ENCODE measurements at regions not wholly inside any gene's neighbourhood (a gene's known extent, or its start where the extent isn't known, plus 50 kb on each side); places are given as distances from the start of the nearest gene placed in this dataset.

- Mint-ChIP-seq H3K36me3 (ENCODE audit: low read depth) (no peaks in the 10 kb centered on the region), H3K27me3 (ENCODE audit: low read depth) (no peaks in the 10 kb centered on the region), H3K4me1 (ENCODE audit: low read depth) (peaks cover 2% of the 10 kb centered on the region), H3K9me3 (peaks cover 3% of the 10 kb centered on the region), H3K27ac (no peak overlapping the region), H3K4me3 (no peak overlapping the region)
These were observed 640.2 kb downstream of the TSN start for GRCh38 chr2:122395687-122396086.

GRCh38 chr2:122411231-122411630 lies 655.8 kb downstream of the TSN start:
- Mint-ChIP-seq H3K4me1 (ENCODE audit: low read depth) (no peaks in the 10 kb centered on the region), H3K4me3 (no peak overlapping the region), H3K27ac (no peak overlapping the region), H3K36me3 (ENCODE audit: low read depth) (no peaks in the 10 kb centered on the region), H3K27me3 (ENCODE audit: low read depth) (no peaks in the 10 kb centered on the region), H3K9me3 (peaks cover 5% of the 10 kb centered on the region)

DNA sequence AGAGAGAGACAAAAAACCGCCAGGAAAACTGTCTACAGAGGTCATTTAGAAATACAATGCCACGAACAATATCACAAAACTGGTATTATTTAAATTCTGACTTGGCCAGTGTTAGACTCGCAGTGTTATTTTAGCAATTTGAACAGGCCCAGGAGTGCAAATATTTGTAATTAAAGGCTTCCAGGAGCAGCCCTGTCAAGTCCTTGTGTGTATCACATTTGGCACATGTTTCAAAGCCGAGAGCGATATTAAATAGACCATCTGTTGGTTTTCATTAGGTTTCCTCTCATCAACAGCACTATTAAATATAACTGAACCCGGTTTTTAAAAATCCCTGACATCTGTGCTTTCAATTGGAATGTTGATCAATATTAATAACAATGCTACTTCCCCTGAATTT lies 656.9 kb downstream of the TSN start:
- Mint-ChIP-seq H3K27ac (no peak overlapping the region), H3K27me3 (ENCODE audit: low read depth) (no peaks in the 10 kb centered on the region), H3K9me3 (peaks cover 5% of the 10 kb centered on the region), H3K36me3 (ENCODE audit: low read depth) (no peaks in the 10 kb centered on the region), H3K4me3 (no peak overlapping the region), H3K4me1 (ENCODE audit: low read depth) (no peaks in the 10 kb centered on the region)

DNA sequence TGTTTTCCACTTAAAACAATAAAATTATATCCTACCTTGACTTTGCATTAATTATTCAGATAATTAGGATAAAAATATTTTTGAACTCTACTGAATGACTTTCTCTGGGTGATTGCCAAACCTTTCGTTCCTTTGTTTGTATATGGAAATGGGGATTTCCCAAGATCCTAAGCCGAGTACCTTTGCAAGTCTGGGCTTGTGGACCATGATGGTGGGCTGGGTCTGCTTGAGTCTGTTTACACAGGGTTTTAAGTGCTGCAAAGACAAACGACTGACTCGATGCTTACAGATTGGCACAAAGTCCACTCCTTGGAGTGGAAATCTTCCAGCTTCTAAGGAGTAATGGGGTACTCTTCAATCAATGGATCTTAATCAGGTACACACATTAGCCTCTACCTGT lies 659.5 kb downstream of the TSN start:
- Mint-ChIP-seq H3K27me3 (ENCODE audit: low read depth) (no peaks in the 10 kb centered on the region), H3K4me1 (ENCODE audit: low read depth) (no peaks in the 10 kb centered on the region), H3K36me3 (ENCODE audit: low read depth) (no peaks in the 10 kb centered on the region), H3K9me3 (peaks cover 5% of the 10 kb centered on the region), H3K27ac (no peak overlapping the region), H3K4me3 (no peak overlapping the region)

DNA sequence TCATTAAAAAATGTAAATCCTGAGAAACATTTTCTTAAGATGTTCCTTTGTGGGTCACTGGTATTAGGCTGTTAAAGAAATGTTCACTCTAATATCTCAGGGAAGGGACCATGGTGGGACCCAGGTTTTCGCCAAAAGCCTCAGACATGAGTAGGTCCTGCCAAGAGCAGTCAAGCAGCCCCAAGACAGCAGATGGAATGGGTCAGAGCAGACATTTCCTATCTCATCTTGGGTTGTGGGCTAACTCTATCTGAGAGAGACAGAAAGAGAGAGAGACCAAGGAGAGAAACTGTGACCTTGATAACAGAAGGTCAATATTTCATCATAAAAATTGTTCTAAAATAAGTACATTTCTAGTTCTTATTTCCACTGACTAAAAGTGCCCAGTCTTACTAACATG lies 661.7 kb downstream of the TSN start:
- Mint-ChIP-seq H3K4me3 (no peak overlapping the region), H3K9me3 (no peaks in the 10 kb centered on the region), H3K4me1 (ENCODE audit: low read depth) (no peaks in the 10 kb centered on the region), H3K27ac (no peak overlapping the region), H3K27me3 (ENCODE audit: low read depth) (no peaks in the 10 kb centered on the region), H3K36me3 (ENCODE audit: low read depth) (no peaks in the 10 kb centered on the region)

GRCh38 chr2:122421775-122422174 lies 666.3 kb downstream of the TSN start:
- Mint-ChIP-seq H3K4me3 (no peak overlapping the region), H3K9me3 (no peaks in the 10 kb centered on the region), H3K36me3 (ENCODE audit: low read depth) (no peaks in the 10 kb centered on the region), H3K27ac (no peak overlapping the region), H3K27me3 (ENCODE audit: low read depth) (no peaks in the 10 kb centered on the region), H3K4me1 (ENCODE audit: low read depth) (no peaks in the 10 kb centered on the region)

DNA sequence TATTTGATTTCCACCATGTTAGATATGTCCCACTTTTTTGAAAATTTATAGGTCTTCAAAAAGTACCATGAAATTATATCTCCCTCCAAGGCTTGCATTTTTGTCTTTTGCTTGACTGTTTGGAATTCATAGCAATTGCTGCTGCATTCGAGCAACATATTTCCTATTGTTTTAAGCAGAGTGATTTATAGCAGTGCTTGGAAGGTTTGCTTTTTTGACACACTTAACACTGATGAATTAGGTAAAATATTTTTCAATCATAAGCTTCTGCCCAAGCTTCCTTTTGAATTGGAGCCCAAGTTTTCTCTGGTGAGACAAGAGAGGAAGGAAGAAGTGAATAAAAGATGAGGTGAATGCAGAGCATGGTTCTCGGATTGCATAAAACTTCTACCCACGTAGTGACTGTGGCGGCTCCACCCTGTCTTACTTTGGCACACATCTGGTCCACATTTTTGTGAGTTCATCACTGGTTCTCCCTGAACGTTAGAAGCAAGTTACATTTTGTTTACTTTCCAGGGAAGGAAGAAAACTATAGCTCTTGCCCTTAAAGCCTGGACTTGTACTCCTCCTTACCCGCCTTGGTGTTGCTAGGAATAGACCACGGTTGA lies 667.0 kb downstream of the TSN start:
- H3K9me3 Mint-ChIP-seq = no peaks in the 10 kb centered on the region

GRCh38 chr2:122423934-122424333 lies 668.5 kb downstream of the TSN start:
- Mint-ChIP-seq H3K4me3 (no peak overlapping the region), H3K27me3 (ENCODE audit: low read depth) (no peaks in the 10 kb centered on the region), H3K4me1 (ENCODE audit: low read depth) (no peaks in the 10 kb centered on the region), H3K36me3 (ENCODE audit: low read depth) (no peaks in the 10 kb centered on the region), H3K27ac (no peak overlapping the region), H3K9me3 (no peaks in the 10 kb centered on the region)

More for the DNA sequence above, 667.0 kb downstream of the TSN start:
- H3K36me3 Mint-ChIP-seq (ENCODE audit: low read depth) = no peaks in the 10 kb centered on the region
- no peak overlapping the region for H3K4me3 Mint-ChIP-seq
- no peaks in the 10 kb centered on the region for H3K27me3 Mint-ChIP-seq (ENCODE audit: low read depth)
- H3K4me1 Mint-ChIP-seq (ENCODE audit: low read depth) = no peaks in the 10 kb centered on the region
- H3K27ac Mint-ChIP-seq = no peak overlapping the region

DNA sequence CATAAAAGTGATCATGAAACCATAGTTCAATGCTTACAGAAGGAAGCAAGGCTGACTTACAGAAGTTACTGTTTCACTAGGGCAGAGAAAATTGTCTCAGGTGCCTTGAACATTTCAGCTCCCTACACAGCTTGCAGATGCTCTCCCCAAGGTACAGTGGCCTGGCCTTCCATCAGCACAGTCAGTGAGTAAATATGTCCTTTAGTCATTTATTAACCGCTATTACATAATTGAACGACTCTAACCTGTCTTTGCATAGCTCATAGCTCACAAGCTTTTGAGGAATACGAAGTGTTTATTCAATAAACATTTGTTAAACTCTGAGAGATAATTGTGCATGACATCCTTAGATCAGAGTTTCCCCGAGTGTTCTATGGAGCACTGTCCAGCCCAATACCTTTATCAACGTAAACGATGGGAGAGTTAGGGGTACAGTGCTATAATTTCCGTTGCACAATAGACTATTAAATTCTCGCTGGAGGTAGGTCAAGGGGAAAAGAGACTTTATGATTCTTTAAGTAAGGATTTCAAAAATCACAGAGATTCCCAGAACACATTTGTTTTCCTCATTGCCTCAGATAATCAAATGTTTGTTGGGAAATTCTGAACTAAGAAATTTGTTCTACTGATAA lies 677.8 kb downstream of the TSN start:
- H3K27me3 Mint-ChIP-seq (ENCODE audit: low read depth) = no peaks in the 10 kb centered on the region
- no peaks in the 10 kb centered on the region for H3K36me3 Mint-ChIP-seq (ENCODE audit: low read depth)
- no peak overlapping the region for H3K27ac Mint-ChIP-seq
- H3K4me3 Mint-ChIP-seq = no peak overlapping the region
- no peaks in the 10 kb centered on the region for H3K9me3 Mint-ChIP-seq
- no peaks in the 10 kb centered on the region for H3K4me1 Mint-ChIP-seq (ENCODE audit: low read depth)

DNA sequence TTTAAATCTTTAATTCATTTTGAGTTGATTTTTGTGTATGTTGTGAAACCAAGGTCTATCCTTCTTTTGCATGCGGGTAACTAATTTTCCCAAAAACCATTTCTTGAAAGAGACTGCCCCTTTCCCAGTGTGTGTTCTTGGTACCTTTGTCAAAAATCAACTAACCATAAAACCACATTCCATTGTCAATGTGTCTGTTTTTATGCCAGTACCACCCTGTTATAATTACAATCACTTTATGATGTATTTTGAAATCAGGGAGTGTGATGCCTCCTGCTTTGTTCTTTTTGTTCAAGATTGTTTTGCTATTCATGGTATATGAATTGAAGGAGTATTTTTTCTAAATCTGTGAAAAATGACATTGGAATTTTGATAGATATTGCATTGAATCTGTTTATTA lies 689.6 kb downstream of the TSN start:
- Mint-ChIP-seq H3K9me3 (no peaks in the 10 kb centered on the region), H3K36me3 (ENCODE audit: low read depth) (no peaks in the 10 kb centered on the region), H3K4me1 (ENCODE audit: low read depth) (no peaks in the 10 kb centered on the region), H3K4me3 (no peak overlapping the region), H3K27ac (no peak overlapping the region), H3K27me3 (ENCODE audit: low read depth) (no peaks in the 10 kb centered on the region)

GRCh38 chr2:122446761-122447160 lies 691.3 kb downstream of the TSN start:
- no peak overlapping the region for H3K27ac Mint-ChIP-seq
- no peaks in the 10 kb centered on the region for H3K4me1 Mint-ChIP-seq (ENCODE audit: low read depth)
- H3K9me3 Mint-ChIP-seq = no peaks in the 10 kb centered on the region
- no peaks in the 10 kb centered on the region for H3K27me3 Mint-ChIP-seq (ENCODE audit: low read depth)
- no peak overlapping the region for H3K4me3 Mint-ChIP-seq
- H3K36me3 Mint-ChIP-seq (ENCODE audit: low read depth) = no peaks in the 10 kb centered on the region

- Mint-ChIP-seq H3K27me3 (ENCODE audit: low read depth) (no peaks in the 10 kb centered on the region), H3K27ac (no peak overlapping the region), H3K4me3 (no peak overlapping the region), H3K4me1 (ENCODE audit: low read depth) (no peaks in the 10 kb centered on the region), H3K9me3 (no peaks in the 10 kb centered on the region), H3K36me3 (ENCODE audit: low read depth) (no peaks in the 10 kb centered on the region)
These were observed 691.8 kb downstream of the TSN start for GRCh38 chr2:122447237-122447636.

DNA sequence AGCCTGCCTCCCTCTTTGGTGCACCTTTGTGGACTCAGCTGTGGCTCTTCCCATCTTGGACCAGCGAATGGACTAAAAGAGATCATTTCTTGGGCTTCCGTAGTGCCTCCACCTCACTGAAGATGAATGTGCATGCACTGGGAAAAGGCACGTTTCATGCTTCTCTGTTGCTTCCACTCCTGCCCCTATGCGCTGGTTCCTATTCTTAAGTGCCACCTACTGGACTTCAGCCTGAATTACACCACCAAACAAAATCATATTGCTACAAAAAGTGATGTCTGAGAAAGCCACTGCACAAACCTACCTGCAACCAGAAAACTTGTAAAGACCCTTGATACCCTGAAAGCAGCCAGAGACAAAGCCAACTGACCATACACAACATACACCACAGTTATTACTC lies 695.6 kb downstream of the TSN start:
- Mint-ChIP-seq H3K27me3 (ENCODE audit: low read depth) (no peaks in the 10 kb centered on the region), H3K36me3 (ENCODE audit: low read depth) (no peaks in the 10 kb centered on the region), H3K27ac (no peak overlapping the region), H3K9me3 (peaks cover 5% of the 10 kb centered on the region), H3K4me1 (ENCODE audit: low read depth) (no peaks in the 10 kb centered on the region), H3K4me3 (no peak overlapping the region)

GRCh38 chr2:122451697-122452096 lies 696.2 kb downstream of the TSN start:
- H3K4me1 Mint-ChIP-seq (ENCODE audit: low read depth) = no peaks in the 10 kb centered on the region
- peaks cover 5% of the 10 kb centered on the region for H3K9me3 Mint-ChIP-seq
- no peak overlapping the region for H3K4me3 Mint-ChIP-seq
- no peaks in the 10 kb centered on the region for H3K36me3 Mint-ChIP-seq (ENCODE audit: low read depth)
- no peak overlapping the region for H3K27ac Mint-ChIP-seq
- H3K27me3 Mint-ChIP-seq (ENCODE audit: low read depth) = no peaks in the 10 kb centered on the region

DNA sequence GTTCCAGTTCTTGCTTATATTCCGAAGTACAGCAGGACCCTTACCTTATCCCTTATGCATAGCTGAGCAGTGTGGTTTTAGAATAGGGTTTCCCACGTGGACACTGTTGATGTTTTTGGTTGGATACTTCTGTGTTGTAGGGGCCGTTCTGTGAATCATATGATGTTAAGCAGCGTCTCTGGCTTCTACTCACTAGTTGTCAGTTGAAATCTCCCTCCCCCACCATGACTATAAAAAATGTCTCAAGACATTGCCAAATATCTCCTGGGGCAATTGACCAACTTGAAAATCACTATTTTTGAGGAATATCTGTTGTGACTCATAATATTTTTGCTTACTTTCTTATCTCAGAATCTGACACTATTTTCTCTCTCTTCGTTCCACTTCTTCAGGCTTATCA lies 713.7 kb downstream of the TSN start:
- no peaks in the 10 kb centered on the region for H3K4me1 Mint-ChIP-seq (ENCODE audit: low read depth)
- no peaks in the 10 kb centered on the region for H3K36me3 Mint-ChIP-seq (ENCODE audit: low read depth)
- H3K4me3 Mint-ChIP-seq = no peak overlapping the region
- no peak overlapping the region for H3K27ac Mint-ChIP-seq
- H3K27me3 Mint-ChIP-seq (ENCODE audit: low read depth) = no peaks in the 10 kb centered on the region
- no peaks in the 10 kb centered on the region for H3K9me3 Mint-ChIP-seq

DNA sequence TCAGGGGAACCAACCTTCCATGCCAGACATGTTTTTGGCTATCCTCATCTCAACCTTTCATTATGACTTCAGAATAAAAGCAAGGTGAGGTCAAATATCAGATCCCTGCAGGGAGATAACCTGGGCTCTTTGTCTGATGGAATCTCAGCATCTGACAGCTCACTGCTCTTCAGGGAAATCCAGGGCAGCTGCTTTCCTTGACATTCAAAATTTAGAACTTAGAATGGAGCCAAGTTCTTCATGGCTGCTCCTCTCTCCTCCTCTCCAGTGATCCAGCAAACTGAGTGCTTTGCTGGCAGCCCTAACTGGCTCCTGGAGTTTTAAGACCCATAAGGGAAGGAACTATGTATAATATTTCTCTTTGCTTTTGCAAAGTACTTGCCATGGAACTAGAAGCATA lies 716.3 kb downstream of the TSN start:
- no peaks in the 10 kb centered on the region for H3K4me1 Mint-ChIP-seq (ENCODE audit: low read depth)
- no peaks in the 10 kb centered on the region for H3K27me3 Mint-ChIP-seq (ENCODE audit: low read depth)
- no peak overlapping the region for H3K4me3 Mint-ChIP-seq
- H3K9me3 Mint-ChIP-seq = no peaks in the 10 kb centered on the region
- H3K27ac Mint-ChIP-seq = no peak overlapping the region
- H3K36me3 Mint-ChIP-seq (ENCODE audit: low read depth) = no peaks in the 10 kb centered on the region
